ENCODE measurements at regions not wholly inside any gene's neighbourhood (a gene's known extent, or its start where the extent isn't known, plus 50 kb on each side); places are given as distances from the start of the nearest gene placed in this dataset.
"Not testable (repeated sequence)": the region's sequence is repeated elsewhere in the genome, so short reads cannot be mapped to it uniquely, and the experiment has no call there.

DNA sequence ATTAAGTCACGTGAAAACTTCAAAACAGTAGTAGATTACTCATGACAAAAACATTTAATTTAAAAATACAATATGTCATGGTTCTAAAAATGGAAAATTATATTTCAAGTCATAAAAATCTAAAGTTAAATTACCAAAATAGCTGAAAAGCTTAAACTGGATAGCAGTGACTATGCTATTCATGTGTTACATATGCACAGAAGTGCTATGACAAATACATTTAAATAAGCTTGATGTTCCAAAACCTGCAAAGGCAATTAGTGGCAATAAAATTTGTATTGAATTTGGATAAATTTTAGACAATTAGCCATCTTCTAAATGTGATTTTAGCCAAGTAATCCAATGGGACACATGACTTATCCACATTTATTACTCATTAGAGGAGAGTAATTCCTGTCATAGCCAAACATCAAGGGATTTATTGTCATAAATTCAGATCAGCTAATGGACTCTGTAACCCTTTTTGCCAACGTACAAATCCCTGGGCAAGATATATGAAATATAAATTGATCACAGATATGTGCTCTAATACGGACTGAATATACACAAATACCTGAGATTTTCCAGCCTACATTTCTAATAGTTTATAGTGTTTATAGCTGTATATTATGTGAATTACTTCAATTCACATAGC, 419.4 kb downstream of the ISL1 start:
- no peak for DNase-seq

DNA sequence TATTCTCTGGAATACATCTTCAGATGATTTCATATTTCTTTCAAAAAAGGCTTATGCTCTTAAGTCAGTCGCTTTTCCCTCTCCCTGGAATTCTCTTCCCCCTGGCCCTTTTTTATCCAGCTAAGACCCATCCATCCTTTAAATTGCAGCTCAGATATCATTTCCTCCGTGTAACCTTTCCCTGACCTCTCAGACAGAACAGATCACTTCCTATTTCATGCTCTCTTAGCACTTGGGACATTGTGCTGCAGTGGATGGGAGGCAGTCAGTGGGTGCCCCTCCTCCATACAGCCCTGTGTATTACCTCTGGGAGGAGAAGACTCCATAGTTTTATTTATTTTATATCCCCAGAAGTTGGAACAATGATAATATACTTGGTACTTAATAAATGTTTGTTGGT, 423.4 kb downstream of the ISL1 start:
- DNase-seq: no peak

DNA sequence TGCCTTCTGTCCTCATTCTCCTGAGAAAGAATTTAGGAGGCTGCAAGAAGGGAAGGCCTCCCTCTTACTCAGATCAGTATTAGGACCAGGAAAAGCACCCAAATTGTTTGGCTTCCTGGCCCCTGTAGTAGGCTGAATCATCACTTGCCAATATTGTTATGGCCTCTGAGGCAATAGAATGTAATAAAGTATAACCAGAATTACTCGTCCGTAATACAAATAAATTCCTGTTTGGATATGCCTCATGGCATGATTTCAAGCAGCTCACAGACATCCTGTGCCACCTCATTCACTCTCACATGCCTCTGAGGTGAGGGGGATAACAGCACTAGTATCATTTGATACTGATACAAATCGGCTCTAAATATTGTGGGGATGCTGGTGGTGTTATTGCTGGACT, 427.3 kb downstream of the ISL1 start:
- no peak for DNase-seq

DNA sequence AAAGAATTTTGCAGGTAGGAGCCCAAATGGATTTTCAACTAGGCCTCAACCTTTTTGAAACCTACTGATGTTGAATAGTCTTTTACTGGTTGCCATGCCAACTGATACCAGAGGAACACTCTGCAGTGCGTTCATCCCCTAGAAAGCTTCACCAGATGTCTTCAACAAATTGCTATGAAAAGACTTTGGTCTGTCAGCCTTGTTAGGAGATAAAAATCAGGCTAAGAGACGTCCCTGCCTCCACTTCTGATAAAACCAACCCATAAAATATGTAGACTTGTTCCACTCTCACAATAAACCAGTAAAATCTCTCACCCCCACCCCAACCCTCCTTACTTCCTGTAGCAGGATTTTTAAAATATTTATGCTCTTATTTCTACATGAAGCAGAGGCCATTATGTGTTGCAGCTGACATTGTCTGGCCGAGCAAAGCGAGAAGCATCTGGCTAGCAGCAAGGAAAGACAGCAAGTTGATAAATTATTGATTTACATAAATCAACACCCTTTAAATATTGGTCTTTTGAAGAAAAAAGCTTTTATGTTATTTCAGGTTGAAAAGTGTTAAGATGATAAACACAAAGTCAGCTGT, 428.7 kb downstream of the ISL1 start:
- DNase-seq: no peak

DNA sequence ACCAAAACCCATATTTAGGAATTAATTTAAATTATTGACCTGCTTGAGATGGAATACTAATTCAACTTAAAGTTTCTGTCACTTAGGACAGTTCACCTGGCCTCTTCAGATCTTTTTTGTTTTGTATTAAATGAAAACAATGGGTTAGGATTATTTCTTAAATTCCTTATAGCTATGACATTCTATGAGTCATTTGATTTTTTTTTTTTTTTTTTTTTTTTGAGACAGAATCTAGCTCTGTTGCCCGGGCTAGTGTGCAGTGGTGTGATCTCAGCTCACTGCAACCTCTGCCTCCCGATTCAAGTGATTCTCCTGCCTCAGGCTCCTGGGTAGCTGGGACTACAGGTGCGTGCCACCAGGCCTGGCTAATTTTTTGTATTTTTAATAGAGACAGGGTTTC, 431.6 kb downstream of the ISL1 start:
- not testable (repeated sequence) for DNase-seq

DNA sequence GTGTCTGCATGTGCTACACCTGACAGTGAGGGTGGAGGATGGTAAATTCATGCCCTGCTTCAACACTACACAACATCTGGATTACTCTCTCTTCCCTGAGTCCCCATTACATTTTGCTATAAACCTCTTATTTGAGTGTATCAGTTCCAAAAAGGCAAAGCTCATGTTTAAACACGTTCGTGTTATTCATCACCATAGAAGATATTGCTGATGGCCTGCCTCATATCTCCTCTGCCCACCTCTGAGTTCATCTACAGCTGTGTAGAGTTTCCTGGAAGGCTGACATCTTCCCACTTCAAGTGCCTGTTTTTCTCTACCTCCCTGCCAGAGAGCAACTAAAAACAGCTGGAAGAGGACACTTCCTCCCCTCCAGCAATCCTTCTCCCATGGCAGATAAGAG, 433.2 kb downstream of the ISL1 start:
- no peak for DNase-seq

DNA sequence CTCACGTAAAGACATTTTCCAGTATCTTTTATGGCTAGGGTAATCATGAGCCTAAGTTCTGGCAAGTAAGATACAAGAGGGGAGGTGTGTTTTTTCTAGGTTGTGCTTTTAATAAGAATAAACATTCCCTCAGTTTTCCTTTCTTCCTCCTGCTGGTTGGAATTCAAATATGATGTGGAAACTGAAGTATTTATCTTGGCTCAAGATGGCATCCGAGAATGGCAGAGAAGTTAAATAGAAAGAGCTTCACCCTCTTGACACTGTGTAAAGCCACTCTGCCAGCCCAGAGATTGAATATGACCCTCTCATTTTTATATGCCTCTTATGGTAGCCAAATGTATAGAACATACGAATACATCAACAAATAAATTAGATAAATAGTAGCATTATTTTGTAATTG, 438.4 kb downstream of the ISL1 start:
- DNase-seq: peak; percentile 15

DNA sequence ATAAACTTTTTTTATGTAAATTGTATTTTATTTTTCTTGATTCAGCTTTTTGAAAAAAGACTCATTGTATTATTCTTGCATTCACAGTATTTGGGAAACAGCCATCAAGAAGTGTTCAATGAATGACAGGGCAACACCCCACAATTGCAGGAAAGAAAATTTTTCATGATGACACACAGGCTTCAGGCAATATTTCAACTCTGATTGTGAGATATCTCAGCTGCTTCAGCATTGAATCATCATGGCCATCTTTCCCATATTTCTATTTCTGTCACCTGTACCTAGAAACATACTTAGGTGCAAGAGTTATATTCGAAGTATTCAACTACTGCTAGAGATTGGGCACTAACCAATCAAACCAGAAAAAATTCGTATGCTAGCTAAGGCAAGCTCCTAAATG, 446.0 kb downstream of the ISL1 start:
- no peak for DNase-seq

DNA sequence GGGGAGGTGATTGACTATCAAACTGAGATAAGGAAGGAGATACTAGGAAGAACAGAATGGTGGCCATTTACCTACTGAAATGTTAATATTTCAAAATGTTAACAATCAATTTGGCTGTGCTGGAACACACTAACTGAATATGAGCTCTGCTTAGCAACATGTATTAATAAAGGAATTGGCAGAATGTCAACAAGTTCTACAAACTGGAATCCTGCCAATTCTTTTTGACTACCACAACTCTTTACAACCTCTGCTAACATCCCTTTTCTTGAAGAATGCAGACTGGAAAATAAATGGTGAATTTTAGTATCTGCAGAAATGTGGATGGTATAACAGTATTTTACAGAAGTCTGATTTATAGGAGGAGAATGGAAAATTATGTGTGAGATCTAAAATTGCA, 446.4 kb downstream of the ISL1 start:
- DNase-seq: no peak

DNA sequence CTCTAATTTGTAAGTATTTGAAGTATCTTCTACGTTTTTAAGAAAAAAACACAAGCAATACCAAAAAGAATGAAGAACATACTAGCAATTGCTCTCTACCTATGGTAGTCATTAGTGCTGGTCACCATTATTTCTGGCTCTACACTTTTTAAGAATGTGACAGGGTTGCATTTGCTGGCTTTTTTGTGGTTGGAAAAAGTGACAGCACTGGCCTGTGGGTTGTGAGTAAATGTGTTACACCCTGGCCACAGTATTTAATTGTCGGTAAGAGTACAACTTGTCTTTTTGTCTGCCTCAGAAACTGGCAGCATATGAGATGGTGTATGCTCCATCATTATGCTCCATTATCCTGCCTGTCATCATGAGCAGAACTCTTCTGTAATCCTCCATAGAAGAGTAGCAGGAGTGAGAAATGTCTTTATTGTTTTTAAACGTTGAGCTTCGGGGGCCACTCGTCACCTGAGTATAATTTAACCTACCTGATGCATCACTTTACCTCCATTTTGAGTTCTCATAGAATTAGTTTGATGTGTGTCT, 449.8 kb downstream of the ISL1 start:
- DNase-seq: no peak

DNA sequence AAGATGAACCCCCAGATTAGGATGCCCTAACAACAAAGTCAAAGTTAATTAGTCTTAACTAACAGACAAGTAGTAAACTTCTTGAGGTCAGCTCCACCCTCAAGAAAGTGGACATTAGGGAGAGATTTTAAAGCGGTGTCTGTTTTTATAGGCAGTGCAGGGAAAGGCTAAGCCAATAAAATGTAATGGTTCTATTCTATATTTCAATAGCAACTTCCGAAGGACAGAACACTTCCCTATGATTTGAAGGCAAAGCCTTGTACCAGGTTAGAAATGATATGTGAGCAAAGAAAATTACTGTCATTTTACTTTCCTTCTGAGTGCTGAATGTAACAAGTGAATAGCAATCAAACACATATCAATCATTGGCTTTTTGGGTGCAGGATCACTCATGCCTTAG, 455.2 kb downstream of the ISL1 start:
- DNase-seq: no peak

DNA sequence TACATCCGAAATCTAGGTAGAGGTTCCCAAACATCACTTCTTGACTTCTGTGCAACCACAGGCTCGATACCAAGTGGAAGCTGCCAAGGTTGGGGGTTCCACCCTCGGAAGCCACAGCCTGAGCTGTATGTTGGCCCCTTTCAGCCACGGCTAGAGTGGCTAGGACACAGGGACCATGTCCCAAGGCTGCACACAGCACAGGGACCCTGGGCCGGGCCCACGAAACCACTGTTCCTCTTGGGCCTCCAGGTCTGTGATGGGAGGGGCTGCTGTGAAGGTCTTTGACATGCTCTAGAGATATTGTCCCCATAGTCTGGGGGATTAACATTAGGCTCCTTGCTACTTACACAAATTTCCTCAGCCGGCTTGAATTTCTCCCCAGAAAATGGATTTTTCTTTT, 460.6 kb downstream of the ISL1 start:
- no peak for DNase-seq

DNA sequence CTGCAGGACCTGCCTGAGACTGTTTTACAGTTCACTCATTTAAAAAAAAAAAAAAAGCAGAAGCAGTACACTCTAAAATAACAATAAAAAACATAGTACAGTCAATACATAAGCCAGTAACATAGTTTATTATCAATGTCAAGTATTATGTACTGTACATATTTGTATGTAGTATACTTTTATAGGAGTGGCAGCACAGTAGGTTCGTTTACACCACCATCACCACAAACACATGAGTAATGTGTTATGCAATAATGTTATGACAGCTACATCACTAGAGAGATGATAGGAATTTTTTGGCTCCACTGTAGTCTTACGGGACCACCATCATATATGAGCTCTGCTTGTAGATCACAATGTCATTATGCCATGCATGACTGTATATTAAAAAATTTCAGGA, 462.8 kb downstream of the ISL1 start:
- no peak for DNase-seq

DNA sequence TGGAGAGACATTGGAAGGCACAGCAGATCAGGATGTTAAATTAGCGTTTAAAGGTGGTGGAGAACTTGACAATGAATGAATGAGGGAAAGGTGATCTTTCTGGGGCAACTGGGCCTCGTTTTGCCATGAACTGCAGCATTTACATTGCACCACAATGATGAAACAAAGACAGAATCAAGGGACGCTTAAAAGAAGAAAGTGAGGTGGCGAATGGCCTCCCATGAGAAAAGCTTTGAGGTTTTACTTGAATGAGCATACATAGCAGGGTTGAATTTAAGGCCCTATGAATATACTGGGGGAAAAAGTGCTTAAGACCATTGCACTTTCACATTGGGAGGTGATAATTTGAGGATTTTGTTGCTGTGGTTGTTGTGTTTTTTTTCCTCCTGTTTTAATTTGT, 476.4 kb downstream of the ISL1 start:
- no peak for DNase-seq

DNA sequence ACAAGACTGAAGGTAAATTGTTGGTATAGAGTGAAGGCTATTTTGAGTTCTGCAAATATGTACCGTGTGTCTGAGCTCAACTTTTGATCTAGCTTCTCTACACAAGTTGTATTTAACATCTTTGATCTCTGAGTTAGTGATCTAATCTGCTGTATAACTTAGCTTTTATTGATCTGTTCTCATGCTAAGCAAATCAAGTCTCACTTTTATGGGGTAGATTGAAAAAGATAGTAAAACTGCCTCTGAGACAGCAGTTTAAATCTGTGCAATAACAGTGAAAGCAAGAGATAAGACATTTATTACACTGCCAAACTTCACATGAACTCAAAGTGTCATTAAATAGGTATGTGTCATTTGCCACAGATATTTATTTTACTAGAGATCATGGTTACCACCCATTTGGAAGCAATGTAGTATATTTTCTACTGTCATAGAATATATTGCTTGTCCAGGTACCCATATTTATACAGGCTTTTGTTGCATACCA, 477.3 kb downstream of the ISL1 start:
- no peak for DNase-seq

DNA sequence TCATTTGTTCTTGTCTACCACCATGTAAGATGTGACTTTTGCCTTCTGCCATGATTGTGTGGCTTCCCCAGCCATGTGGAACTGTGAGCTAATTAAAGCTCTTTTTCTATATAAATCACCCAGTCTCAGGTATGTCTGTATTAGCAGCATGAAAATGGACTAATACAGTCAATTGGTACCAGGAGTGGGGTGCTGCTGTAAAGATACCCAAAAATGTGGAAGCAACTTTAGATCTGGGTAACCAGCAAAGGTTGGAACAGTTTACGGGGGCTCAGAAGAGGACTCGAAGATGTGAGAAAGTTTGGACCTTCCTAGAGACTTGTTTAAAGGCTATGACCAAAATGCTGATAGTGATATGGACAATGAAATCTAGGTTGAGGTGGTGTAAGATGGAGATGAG, 488.9 kb downstream of the ISL1 start:
- no peak for DNase-seq

DNA sequence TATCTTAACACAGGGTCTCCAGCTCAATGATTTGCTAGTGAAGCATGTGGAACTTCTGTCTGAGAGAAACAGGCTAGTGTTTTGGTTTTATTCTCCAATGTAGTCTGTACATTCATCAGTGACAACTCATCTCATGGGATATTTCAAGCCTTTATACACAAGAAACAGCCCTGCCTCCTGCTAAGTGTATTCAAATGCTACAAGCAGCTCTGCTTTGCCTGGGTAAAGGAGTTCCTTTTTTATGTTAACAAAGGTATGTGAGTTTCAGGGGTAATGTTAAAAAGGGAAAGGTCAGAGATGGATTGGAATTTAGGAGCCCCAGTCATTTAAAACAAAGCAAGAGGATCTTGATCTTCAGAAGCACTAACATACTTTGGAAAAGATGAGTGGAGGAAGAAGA, 498.7 kb downstream of the ISL1 start:
- no peak for DNase-seq

DNA sequence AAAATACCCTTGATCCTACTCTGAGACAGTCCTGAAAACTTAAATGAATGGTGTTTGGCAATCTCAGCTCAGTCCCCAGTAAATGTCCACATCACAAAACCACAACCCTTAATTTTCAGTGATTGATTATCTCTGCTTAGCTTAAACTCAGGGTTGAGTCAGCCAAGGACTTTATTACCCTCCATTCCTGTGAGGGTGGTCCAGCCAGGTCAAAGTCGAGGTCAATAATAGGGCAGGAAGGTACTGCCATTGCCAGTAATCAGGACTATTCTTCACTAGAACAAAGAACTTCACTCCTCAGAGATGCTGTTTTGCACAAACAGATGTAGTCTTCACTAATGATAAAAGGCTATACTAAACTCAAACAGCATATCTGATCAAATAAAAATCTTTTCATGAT, 499.4 kb downstream of the ISL1 start:
- DNase-seq: no peak

DNA sequence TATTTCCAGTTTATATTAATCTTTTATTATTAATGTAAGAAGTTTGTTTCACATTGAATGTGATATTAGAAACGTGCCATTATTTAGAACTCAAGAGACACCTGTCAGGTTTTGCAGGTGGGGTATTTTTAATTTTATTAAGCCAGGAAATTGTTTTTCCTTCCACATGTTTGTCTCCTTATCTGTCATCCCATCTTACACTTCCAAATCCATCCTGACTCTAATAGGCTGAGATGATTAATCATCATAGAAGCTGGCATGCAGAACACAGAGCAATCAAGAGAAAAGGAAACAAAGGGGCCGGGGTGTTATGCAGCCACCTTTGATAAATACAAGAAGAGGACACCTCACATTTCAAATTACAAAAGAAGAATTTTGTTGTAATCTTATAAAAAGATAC, 506.5 kb downstream of the ISL1 start:
- no peak for DNase-seq

DNA sequence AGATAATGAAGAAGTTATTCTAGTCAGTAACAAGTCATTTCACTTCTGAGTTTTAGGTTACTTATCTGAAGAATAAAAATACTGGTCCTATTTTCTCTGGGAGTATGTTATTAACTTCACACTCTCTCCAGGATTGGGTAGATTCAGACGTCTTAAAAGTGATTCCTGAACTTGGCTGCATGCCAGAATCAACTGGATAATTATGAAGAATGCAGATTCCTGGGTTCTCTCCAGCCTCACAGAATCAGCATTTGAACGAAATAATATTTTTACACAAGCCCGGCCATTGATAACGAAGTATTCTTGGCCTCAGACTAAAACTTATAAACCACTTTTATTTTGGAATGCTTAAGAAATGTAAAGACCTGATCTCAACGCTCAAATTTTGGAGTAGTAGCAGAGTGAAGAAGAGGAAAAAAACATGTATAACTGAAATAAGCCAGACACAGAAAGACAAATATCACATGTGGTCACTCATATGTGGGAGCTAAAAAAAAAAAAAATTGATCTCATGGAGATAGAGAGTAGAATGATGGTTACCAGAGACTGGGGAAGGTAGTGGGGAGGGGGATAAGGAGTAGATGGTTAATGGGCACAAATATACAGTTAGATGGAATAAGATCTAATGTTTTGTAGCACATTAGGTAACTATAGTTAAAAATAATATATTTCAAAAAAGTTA, 507.3 kb downstream of the ISL1 start:
- DNase-seq: no peak

DNA sequence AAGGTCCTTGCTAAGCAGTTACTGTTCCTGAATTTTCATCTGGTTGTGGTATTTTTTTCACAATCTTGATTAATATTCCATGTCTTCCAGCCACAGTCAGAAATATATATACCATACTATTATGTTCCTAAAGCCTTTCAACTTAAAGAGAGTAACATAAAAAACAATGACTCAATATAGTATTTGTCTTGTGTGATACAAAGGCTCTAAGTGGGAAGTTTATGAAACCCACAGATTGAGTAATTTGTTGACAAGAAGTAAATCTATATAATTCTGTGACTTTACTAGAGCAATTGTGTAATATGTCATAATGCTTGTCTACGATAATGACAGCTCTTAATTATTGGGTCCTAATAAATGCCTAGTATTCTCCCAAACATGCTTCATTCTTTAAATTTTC, 509.4 kb downstream of the ISL1 start:
- no peak for DNase-seq

DNA sequence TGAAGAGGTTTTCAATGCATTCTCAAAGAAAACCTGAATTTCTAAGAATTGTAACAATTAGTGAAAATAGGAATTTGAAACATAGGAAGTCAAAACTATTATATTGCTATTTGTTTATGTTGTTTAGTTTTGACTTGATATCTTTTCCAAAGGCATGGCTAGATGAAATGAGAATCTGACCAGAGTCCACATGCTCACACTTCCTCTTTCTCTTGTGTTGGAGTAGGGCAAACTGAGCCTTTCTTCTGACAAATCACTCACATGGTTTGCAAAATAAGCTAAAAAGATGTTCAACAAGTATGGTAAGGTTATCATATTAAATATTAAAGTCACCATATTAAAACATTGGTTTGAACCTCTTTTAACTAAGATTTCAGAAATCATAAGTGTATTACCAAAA, 512.6 kb downstream of the ISL1 start:
- no peak for DNase-seq

DNA sequence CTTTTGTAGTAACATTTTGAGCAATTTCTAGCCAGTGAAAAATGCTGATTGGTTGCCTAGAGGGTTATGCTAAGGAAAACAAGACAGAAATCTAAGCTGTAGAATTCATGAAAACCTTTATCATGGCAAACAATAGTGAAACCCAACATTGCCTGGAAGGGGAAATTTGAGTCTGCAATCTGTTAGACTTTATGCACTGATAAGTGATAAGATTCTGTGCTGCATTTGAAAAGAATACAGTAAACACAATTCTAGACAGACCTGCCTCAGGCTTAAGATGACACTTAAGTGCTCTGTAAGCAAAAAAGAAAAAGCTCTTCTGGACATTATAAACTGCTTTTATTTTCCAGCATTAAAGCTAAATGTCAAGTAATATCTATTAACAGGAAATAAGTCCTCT, 519.3 kb downstream of the ISL1 start:
- no peak for DNase-seq

DNA sequence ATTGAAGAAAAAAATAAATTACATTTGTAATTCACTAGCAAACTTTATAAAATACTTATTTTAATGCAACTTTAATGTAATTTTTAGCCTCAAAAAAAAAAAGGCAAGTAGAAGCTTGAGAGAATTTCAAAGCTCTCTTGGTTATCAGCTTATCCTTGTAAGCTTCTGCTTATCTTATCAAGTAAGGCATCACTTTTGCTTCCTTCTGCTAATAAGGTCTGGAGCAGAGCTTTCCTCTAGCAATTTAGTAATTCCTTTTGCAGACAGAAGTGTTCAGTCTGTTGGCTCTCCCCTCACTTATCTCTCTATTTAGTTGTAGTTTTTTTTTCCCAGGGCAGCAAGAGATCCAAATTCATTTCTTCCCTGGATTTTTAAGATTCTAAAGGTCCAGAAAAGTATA, 525.0 kb downstream of the ISL1 start:
- DNase-seq: no peak
